GDM1 (cell line): ENCODE measurements at regions not wholly inside any gene's neighbourhood (a gene's known extent, or its start where the extent isn't known, plus 50 kb on each side); places are given as distances from the start of the nearest gene placed in this dataset.

Source experiments
- DNase-seq: peaks from one replicate; lab custom pipeline; 2025; lab: John Stamatoyannopoulos, UW

- DNase-seq: no peak
Measured at GRCh38 chr3:25097023-25097422, 331.0 kb upstream of the RARB start.

DNA sequence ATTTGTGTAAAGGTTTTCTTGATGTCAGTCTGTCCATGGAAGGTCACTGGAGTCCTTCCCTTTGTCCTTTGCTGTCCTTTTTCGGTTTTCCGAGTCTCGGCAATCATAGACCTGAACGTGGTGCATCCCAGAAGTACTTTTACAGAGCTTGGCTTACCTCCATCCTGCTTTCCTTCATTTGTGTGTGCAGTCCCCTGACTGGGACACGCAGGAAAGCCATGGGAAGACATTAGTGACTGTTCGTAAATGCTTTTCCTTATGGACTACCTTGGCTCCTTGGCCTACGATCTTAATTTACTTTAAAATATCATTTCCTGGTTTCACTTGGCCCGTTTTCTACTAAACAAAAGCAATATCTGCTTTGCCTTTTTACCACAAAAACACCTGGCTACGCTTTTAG is 328.4 kb upstream of the RARB start:
- no peak for DNase-seq

DNA sequence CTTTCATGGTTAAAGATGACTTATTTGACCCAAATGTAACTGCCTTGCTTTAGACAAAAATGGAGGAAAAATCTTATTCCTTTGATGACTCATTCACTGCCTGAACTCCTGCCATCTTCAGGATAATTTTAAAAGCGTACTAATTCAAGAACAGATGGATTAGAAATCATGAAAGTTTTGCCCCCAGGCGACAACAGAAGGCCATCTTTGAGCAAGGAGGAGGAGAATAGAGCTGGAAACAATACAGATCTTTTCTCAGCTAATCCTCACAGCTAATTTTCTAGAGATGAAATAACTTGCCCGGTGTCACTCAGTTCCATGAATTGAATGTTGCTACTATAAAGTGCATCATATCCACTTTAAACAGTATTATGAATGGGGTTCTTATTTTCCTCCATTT is 324.7 kb upstream of the RARB start:
- no peak for DNase-seq

- DNase-seq: no peak
Measured at GRCh38 chr3:25107918-25108617, 320.0 kb upstream of the RARB start.

DNA sequence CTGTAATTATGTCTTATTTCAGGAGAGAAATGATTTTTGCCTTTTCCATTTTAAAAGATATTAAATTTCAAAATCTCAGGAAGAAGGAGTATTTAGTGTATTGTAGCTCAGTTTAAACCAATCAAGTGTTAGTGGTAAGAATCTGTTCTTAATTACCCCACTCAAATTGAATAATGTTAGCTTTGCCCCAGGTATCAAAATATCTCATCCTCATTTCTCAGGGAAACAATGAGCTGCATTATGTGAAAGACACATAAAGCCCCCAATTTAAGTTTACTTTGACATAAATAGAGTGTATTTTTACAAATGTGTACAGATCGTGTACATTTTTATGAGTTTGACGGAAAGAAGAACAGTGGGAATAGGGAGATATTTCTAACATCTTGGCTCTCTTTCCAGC is 317.4 kb upstream of the RARB start:
- no peak for DNase-seq

GRCh38 chr3:25113891-25114290 is 314.2 kb upstream of the RARB start:
- no peak for DNase-seq

- DNase-seq: no peak
Measured at GRCh38 chr3:25114532-25114931, 313.5 kb upstream of the RARB start.

GRCh38 chr3:25117005-25117593 is 311.0 kb upstream of the RARB start:
- no peak for DNase-seq

DNA sequence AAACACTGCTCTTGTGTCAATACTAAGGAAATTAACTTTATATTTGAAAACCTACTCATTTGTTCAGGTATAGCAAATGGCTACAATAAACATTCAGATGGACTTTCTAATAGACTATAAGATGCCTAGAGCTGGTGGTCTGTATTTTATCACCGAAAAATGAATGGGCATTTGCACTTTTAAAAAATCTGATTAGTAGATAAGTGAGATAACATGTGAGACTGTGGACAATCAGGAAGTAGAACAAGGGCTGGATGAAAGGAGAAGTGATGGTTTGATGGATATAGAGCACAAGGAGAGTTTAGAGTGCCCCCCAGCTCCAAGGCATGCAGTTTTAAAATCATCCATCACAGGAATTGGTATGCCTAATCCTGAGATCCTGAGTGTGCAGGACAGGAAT is 308.4 kb upstream of the RARB start:
- DNase-seq: no peak

- no peak for DNase-seq
Measured at GRCh38 chr3:25120665-25121064, 307.4 kb upstream of the RARB start.

DNA sequence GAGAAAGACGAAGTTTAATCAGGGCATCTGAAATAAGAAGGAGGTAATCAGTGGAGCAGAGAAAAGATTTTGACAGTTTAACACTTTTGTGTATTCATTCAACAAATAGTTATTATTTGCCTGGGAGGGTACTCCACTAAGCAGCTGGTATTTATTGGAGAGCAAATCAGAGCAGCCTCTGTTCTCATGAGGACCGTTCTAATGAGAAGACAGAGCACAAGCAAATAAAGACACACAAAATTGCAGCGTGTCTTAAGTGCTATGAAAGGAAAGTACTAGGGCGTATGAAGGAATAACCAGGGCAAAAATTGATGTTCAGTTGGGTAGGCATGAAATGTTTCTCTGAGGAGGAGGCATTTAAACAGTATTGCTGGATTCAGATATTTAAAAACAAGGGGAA is 302.9 kb upstream of the RARB start:
- no peak for DNase-seq

GRCh38 chr3:25128735-25129134 is 299.3 kb upstream of the RARB start:
- no peak for DNase-seq

GRCh38 chr3:25130724-25131520 is 297.1 kb upstream of the RARB start:
- DNase-seq: no peak

- DNase-seq: no peak
Measured at GRCh38 chr3:25133588-25133987, 294.5 kb upstream of the RARB start.

GRCh38 chr3:25137606-25138005 is 290.5 kb upstream of the RARB start:
- DNase-seq: no peak

DNA sequence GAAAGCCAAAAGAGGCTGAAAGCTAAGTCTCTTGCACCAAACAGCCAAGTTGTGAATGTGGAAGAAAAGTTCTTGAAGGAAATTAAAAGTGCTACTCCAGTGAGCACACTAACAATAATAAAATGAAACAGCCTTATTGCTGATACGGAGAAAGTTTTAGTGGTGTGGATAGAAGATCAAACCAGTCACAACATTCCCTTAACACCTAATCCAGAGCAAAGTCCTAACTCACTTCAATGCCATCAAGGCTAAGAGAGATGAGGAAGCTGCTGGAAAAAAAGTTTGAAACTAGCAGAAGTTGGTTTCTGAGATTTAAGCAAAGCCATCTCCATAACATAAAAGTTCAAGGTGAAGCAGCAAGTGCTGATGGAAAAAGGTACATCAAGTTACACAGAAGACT is 288.8 kb upstream of the RARB start:
- no peak for DNase-seq

GRCh38 chr3:25142609-25143355 is 285.3 kb upstream of the RARB start:
- no peak for DNase-seq

GRCh38 chr3:25143356-25144025 is 284.6 kb upstream of the RARB start:
- no peak for DNase-seq

GRCh38 chr3:25144430-25144829 is 283.6 kb upstream of the RARB start:
- no peak for DNase-seq

GRCh38 chr3:25145176-25145575 is 282.9 kb upstream of the RARB start:
- no peak for DNase-seq

DNA sequence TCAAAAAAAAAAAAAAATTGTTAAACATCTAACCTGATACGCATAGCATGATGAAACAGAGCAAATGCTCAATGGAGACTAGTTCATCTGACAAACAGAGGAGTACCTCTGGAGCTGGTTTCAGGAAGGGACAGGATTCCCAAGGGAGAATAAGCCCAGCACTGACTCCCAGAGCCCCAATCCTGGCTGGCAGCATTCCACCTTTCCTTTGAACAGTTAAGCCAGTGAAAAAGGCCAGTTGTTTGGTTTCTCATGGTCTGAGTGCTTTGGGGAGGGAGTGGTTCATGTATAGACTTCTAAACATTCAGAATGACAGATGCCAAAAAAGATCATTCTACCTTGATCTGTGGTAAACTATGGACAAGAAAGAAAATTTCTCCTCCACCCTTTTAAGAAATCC is 277.9 kb upstream of the RARB start:
- no peak for DNase-seq

GRCh38 chr3:25151281-25151902 is 276.7 kb upstream of the RARB start:
- DNase-seq: no peak
